Peyer's patch (tissue), 4 donors: ENCODE measurements at regions not wholly inside any gene's neighbourhood (a gene's known extent, or its start where the extent isn't known, plus 50 kb on each side); places are given as distances from the start of the nearest gene placed in this dataset.

Experiments
- CTCF ChIP-seq, 6 experiments: fragments of 450-650 bp in 4 of 6; fragments of 200-600 bp in 2 of 6; sonication (generic) in 1 of 6; IDR thresholded peaks; one replicate each; pipeline ENCODE4 v1.5.1; 2017 to 2019; ENCODE audit warnings: antibody characterized with exemption in 6 of 6, mild to moderate bottlenecking in 3 of 6, moderate library complexity in 1 of 6
- POLR2A ChIP-seq, 2 donors: fragments of 450-650 bp; IDR thresholded peaks; one replicate each; pipeline ENCODE4 v1.5.1; 2017; ENCODE audit warnings: antibody characterized with exemption in 2 of 2, mild to moderate bottlenecking in 2 of 2, moderate library complexity in 2 of 2

GRCh38 chr6:12485837-12486236 is 195.7 kb downstream of the EDN1 start:
- TF ChIP-seq POLR2A (IDR thresholded peaks at IDR 0.05) (no peak), CTCF (IDR thresholded peaks at IDR 0.05) (no peak)
